HG03159 (cell line): ENCODE measurements at regions not wholly inside any gene's neighbourhood (a gene's known extent, or its start where the extent isn't known, plus 50 kb on each side); places are given as distances from the start of the nearest gene placed in this dataset.
A peak's percentile ranks its signal among the peaks of the same experiment; 100 is the strongest.
"Not testable (repeated sequence)": the region's sequence is repeated elsewhere in the genome, so short reads cannot be mapped to it uniquely, and the experiment has no call there.

Experiments used
- ATAC-seq: cut with Tn5 transposase; IDR thresholded peaks from one replicate; pipeline ENCODE4 v1.9.1; 2021; ENCODE audit warnings: mild to moderate bottlenecking, moderate library complexity; ENCODE audit not compliant: unreplicated experiment

DNA sequence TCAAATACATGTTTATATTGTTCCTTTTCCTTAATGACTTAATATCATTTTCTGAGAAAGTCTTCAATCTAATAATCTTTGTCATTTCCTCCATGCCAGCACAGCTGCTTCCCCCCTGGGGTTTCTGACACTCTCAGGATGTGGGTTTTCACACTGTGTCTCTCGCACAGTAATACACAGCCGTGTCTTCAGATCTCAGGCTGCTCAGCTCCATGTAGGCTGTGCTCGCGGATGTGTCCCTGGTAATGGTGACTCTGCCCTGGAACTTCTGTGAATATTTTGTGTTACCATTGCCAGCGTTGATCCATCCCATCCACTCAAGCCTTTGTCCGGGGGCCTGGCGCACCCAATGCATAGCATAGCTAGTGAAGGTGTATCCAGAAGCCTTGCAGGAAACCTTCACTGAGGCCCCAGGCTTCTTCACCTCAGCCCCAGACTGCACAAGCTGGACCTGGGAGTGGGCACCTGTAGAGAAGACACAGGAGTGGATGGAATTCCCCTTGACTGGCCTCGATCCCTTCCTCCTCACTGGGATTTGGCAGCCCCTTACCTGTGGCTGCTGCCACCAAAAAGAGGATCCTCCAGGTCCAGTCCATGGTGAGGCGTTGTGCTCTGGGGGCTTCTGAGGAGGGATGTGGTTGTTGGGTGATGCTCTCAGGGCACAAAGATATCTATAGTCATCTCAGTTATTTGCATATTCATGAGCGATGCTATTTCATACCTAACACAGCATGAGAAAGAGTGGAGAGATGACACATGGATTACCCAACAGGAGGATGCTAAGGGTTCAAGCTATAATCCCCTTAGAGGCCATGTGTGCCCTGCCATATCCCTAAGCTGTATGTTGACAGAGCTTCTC, 478.8 kb downstream of the TMEM121 start:
- not testable (repeated sequence) for ATAC-seq

DNA sequence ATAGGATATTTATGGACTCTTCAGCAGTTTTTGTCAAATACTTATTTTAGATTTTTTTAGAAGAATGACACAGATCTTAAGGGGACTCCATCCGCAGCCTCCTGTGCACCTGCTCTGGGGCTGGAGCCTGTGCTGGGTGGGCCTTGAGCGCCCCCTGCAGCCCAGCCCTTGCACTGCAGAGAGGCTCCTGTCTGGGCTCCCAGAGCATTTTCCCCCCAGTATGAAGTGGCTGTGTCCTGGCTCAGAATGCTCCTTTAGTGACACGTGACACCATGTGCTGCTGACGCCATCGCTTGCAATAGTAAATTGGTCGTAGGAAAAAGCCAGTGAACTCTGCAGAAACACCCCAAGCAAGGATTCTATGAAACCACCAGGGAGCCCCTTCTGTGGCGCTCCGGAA, 479.7 kb downstream of the TMEM121 start:
- not testable (repeated sequence) for ATAC-seq

DNA sequence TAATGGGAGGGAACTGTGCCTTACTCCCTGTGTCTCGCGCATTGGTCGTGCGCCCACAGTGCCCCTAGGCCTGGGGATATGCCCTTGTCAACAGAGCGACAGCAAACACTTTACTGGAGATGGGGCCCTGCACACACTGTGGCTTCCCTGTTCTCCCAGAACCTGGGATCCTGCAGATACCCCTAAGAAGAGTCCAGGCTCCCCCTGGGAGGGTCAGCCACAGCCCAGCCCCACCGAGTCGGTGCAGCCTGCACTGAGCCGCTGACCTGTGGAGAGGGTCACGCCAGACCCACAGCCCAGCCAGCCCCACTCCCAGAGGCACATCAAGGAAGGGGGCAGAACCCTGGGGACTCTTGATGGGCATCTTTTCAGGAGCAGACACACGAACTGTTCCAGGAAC, 480.3 kb downstream of the TMEM121 start:
- ATAC-seq: not testable (repeated sequence)

DNA sequence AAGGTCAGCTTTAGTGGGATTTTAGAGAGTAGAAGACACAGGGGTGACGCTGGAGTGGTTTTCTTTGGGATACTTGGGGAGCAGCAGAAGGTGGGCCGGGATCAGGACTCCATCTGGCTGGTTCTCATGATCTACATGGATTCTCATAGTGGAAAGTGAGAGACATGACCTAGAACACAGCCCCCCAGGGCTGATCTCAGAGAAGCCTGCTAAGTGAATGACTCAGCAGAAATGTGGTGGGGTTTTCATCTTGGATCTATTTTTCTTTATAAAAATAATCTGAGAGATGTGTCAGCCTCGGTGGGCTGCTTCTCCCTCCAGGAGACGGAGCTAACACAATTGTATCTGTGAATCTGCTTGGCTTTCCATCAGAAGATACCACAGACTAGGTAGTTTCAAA, 484.4 kb downstream of the TMEM121 start:
- no peak for ATAC-seq

DNA sequence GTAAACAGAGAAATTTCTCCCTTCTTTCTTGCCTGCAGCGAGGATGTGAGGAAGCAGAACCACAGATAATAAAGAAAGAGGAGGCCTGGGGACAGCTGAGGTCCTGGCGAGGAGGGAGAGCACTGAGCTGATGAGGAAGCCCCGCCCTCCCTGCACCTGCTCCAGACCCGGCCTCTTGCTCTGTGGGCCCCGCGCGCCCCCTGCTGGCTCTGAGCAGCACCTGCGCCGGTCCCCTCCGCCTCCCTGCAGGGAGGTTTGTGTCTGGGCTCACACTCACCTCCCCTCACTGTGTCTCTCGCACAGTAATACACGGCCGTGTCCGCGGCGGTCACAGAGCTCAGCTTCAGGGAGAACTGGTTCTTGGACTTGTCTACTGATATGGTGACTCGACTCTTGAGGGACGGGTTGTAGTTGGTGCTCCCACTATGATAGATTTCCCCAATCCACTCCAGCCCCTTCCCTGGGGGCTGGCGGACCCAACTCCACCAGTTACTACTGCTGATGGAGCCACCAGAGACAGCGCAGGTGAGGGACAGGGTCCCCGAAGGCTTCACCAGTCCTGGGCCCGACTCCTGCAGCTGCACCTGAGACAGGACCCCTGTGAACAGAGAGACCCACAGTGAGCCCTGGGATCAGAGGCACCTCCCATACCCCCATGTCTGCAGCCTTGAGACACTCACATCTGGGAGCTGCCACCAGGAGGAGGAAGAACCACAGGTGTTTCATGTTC, 485.4 kb downstream of the TMEM121 start:
- not testable (repeated sequence) for ATAC-seq

DNA sequence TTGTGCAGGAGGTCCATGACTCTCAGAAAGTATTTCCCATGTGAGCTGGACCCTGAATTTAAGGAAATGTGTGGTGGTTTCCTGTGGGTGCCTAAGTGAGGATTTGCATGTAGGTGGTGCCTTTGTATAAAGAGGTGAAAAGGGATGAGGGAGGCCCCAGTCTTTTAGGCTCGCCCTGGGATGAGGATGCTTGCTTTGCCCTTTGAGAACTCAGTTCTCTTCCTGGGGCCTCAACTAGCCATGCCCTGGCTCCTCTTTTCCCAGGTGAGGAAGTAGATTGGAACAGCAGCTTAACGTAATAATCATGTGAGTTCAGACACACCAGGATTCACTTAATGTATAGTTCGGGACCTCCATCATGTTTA, 486.0 kb downstream of the TMEM121 start:
- not testable (repeated sequence) for ATAC-seq

DNA sequence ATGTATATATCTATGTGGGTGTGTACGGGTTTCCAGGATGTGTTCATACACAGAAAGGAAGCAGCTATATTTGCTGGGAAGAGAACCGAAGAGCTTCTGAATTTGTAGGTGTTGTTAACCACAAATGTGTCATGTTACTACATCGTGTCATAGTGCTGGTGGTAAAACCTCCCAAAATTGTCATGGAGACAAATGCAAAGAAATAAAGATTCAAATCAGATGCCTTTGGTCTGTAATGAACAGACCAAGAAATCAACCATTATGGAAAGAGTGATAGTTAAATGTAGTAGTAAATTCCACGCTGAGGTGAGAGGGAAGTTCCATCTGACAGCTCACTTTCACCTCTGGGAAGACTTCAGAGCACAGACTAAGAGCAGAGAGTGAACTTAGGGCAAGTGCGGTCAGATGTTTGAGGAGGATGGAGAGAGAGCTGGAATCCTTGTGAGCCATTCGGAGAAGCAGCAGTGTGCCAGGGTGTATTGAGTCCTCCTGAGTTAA, 487.5 kb downstream of the TMEM121 start:
- ATAC-seq: no peak

DNA sequence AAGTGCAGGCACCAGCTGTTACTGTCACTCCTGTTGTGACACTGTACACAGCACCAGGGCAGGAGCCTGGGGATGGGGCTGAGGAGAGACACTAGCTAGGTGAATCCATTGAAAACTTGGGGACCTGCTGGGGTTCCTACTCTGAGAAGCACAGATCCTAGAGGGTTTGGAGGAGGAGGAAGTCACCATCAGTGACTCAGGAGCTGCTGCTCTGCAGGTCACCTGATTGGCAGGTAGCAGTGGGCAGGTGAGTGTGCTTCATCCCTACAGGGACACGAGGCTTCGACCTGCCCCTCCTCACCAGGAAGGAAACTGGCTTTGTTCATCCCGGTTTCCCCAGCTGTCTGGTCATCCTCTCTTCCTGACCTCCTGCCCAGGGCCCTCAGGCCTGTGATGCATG, 491.6 kb downstream of the TMEM121 start:
- ATAC-seq: not testable (repeated sequence)

DNA sequence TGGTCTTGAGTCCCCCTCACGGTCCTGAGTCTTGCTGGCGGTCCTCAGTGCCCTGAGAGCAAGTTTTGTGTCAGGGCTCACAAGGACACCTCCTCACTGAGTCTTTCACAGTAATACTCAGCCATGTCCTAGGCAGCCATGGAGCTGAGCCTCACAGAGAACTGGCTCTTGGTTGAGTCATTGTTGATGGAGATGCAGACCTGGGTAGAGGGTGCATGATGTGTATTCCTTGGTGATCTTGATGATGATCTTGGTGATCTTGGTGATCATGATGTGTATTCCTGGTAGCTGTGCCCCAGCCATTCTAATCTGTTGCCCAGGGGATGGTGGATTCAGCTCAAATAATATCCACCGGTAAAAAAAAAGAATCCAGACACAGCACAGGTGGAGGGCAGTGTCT, 495.4 kb downstream of the TMEM121 start:
- no peak for ATAC-seq

DNA sequence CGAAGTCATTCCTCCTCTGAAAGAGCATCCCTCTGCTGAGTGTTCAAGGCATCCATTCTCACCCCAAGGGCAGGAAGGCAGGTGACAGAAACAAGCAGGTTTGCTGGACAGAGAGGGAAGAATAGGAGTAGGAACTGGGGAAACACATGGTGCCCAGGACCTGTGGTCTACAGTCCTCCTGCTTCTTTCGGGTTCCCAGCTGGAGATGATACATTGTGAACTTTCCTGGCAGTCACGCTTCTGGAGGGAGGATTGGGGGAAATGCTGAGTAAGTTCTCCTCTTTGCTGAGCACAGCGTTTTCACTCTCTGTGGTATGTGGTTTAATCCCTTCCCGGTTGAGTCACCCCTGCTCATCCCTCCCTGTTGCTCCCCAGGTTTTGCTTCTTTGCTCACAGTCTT, 496.3 kb downstream of the TMEM121 start:
- not testable (repeated sequence) for ATAC-seq

DNA sequence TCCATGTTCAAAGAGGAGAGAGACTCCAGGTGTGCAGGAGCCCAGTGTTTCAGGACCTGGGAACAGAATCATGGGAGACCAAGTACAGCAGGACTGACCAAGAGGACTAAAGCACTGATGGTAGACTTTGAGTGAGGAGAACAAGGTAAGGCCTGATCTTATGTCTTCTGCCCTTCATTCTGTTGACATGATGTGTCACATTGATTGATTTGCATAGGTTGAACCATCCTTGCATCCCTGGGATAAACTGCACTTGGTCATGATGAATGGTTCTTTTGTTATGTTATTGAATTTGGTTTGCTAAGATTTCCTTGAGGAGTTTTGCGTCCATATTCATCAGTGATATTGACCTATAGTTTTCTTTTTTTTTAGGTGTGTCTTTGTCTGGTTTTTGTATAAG, 497.0 kb downstream of the TMEM121 start:
- ATAC-seq: no peak

DNA sequence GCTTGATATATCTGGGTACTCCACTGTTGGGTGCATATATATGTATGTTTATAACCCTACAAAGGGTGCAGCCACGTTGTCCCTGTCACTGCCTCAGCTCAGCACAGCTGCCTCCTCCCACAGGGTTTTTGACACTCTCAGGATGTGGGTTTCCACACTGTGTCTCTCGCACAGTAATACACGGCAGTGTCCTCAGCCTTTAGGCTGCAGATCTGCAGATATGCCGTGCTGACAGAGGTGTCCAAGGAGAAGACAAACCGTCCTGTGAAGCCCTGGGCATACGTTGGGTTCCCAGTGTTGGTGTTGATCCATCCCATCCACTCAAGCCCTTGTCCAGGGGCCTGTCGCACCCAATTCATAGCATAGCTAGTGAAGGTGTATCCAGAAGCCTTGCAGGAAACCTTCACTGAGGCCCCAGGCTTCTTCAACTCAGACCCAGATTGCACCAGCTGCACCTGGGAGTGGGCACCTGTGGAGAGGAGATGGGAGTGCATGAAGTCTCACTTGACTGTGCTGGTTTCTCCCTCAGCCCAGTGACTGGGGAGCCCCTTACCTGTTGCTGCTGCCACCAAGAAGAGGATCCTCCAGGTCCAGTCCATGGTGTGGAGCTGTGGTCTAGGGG, 498.7 kb downstream of the TMEM121 start:
- ATAC-seq: no peak

DNA sequence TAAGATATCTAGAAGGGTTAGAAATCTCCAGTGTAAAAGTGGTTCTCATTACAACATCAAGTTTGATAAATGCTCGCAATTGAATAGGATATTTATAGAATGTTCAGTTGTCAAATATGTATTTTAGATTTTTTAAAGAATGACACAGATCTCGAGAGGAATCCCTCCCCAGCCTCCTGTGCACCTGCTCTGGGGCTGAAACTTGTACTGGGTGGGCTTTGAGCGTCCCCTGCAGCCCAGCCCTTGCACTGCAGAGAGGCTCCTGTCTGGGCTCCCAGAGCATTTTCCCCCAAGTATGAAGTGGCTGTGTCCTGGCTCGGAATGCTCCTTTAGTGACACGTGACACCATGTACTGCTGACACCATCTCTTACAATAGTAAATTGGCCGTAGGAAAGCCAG, 499.6 kb downstream of the TMEM121 start:
- no peak for ATAC-seq

DNA sequence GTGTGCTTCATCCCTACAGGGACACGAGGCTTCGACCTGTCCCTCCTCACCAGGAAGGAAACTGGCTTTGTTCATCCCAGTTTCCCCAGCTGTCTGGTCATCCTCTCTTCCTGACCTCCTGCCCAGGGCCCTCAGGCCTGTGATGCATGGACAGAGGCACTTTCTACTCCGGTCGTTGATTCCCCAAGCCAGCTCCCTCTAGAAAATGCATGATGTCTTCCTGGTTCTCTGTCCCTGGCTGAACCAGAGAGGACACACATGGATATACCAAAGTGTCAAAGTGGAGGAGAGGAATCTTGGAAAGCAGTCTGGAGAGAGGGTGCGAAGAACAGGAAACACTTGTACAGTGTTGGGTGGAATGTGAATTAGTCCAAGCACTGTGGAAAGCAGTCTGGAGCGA, 501.4 kb downstream of the TMEM121 start:
- ATAC-seq: not testable (repeated sequence)

DNA sequence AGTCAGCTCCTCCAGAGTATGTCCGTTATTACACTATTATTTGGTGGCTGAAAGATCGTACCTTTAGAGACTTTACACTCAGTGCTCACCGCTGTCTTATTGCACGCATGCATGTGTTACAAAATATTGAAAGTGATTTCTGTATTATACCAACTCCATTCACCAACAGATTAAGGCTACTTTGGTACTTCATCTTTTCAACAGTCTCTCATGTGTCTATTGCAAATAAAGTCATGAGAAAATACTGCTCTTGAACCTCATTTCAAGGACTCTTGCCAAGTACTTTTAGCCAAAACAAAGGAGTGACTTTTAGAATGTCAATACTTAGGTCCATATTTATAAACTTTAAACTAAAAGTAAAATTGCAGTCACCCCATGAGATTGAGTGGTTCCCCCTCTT, 503.6 kb downstream of the TMEM121 start:
- ATAC-seq: no peak

DNA sequence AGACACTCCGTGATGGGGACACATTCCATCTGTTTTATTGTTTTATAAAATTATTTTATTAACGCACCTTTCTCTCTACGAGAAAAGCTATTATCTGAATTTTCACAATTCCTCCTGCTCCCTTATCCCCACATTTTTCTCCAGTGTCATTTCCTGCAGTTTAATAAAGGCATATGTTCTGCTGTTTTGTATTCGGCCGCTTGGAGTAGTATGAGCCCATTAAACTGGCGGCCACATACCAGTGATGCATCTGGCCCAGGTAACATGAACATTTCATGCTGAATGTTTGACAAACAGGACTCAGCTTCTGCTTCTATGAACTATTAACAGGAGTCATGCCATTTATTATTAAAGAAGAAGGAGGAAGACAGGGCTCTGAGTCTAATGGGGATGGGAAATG, 511.0 kb downstream of the TMEM121 start:
- ATAC-seq: no peak

DNA sequence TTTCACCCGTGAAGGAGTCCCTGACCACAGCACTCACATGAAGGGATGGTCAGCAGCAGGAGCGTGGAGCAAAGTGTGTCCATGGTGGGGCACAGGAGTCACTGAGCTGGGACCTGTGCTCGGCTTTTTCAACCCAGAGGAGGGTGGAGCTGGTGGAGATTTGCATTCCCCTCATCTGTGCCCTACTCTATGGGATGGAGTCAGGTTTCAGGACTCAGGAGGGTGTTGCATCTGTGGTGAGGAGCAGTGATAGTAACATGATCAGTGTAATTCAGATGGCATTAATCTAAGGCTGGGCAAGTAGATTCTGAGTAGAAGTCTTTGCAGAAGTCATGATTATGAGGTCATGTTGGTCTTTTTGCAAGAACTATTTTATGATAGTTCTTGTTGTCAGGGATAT, 511.9 kb downstream of the TMEM121 start:
- ATAC-seq: no peak

DNA sequence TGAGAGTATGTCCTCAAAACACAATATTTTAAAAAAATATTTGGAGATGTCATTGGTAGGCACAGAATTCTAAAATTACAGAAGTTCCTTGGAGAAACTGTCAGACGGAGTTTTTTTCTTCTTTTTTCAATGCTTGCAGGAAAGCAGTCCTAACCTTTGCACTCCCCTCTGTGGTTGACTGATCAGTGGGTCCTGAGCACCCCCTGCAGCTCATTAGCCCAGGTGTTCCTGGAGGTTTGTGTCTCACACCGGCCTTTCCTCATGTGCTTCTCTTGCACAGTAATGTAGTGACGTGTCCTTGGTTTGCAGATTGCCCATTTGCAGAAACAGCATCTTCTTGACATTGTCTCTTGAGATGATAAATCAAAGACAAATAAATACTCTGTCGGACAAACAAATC, 513.0 kb downstream of the TMEM121 start:
- no peak for ATAC-seq

DNA sequence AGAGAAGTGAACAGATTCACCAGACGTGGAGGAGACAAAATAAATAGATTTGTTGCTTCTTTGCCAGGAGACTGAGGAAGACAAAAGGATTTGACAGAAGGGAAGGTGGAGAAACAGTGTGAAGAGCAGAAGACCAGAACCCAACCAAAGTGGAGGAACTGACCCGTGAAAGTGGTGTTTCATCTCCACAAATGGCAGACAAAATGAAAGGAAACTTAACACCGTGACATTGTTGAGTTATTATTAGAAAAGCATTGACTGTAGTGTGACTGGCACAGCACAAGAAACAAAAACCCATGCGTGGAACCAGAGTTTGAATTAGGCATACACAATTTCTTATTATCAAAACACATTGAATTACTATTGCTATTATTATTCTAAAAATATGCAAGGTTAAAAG, 518.1 kb downstream of the TMEM121 start:
- ATAC-seq: no peak

DNA sequence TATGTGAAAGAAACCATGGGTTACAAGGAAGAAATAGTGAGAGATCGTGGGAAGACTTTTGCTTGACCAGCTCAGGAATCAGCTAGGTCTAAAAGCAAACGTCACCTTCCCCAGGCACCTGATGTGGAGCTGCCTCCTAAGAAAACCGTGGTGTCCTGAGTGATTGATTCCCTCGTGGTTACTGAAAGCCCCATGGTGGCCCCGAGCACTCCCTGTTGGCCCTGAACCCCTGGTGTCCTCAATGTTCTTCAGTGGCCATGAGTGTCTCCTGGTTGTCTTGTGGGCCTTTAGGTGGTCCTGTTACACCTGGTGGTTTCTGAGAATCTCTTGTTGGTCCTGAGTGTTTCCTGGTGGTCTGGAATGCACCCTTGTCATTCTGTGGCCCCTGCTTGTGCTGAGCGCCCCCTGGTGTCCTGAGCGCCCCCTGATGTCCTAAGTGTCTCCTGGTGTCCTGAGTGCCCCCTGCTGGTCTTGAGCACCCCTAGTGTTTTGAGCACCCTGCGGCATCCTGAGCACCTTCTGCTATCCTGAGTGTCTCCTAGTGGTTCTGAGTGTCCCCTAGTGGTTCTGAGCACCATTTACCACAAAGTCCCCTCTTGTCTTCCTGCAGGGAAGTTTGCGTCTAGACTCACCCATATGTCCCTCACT, 518.7 kb downstream of the TMEM121 start:
- ATAC-seq: peak; percentile 45

DNA sequence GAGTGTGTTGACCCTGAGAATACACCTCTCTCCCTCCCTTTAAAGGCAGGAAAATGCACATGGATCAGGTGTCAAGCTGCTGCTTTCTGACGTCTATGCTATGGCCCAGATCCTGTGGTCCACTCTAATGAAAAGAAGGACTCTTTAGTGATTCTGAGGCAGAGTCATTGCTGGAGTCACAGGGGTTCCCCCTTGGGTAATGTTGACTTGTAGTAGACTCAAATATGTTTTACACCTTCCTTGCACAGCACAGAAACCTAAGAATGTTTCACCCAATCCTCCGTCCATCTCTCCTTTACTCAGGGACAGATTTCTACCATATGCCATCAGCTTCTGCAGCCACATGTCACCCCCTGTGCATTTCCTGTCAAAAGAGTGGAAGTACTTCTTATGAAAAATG, 525.4 kb downstream of the TMEM121 start:
- ATAC-seq: no peak
